ENCODE measurements at regions not wholly inside any gene's neighbourhood (a gene's known extent, or its start where the extent isn't known, plus 50 kb on each side); places are given as distances from the start of the nearest gene placed in this dataset.

GRCh38 chr2:176978921-176979320 lies 233.7 kb upstream of the HNRNPA3 start:
- TF ChIP-seq RFX5 (IDR thresholded peaks at IDR 0.05) (no peak), EHMT2 (IDR thresholded peaks at IDR 0.05; ENCODE audit: low read depth) (no peak), RAD21 (conservative IDR thresholded peaks at IDR 0.05 in 1 of 2, IDR thresholded peaks at IDR 0.05 in 1 of 2) (peak; percentile 14 to 34; a peak in 2 of 5 replicates), KDM5A (IDR thresholded peaks at IDR 0.05) (no peak), CTCF (IDR thresholded peaks at IDR 0.05) (peak; percentile 11; the same call in 1 of the 3 replicates), POLR2AphosphoS2 (conservative IDR thresholded peaks at IDR 0.05; ENCODE audit: low read length) (no peak), PBX3 (IDR thresholded peaks at IDR 0.05) (no peak), JUN (IDR thresholded peaks at IDR 0.05) (no peak), E2F6 (IDR thresholded peaks at IDR 0.05; ENCODE audit: borderline replicate concordance, low read depth) (no peak), SMC3 (IDR thresholded peaks at IDR 0.05) (0 out of 3 replicates have a peak, but pooled peaks have one; percentile 14), REST (IDR thresholded peaks at IDR 0.05) (no peak), ESRRA (IDR thresholded peaks at IDR 0.05; ENCODE audit: borderline replicate concordance, low read length) (no peak), JUNB (IDR thresholded peaks at IDR 0.05) (no peak), FOSL2 (IDR thresholded peaks at IDR 0.05) (no peak), FOSL2 (CRISPR knock-in tag; IDR thresholded peaks at IDR 0.05) (no peak)

Measured in A549 (cell line).